Esophagus squamous epithelium (tissue), 4 donors: ENCODE measurements at regions not wholly inside any gene's neighbourhood (a gene's known extent, or its start where the extent isn't known, plus 50 kb on each side); places are given as distances from the start of the nearest gene placed in this dataset.

ENCODE experiments used
- POLR2A ChIP-seq, 4 donors: fragments of 450-650 bp; IDR thresholded peaks; one replicate each; pipeline ENCODE4 v1.6.1; 2017; ENCODE audit warnings: antibody characterized with exemption in 4 of 4, mild to moderate bottlenecking in 4 of 4, moderate library complexity in 3 of 4
- TF ChIP-seq, protein P1 (sequence below), 6 experiments: fragments of 450-650 bp in 4 of 6; fragments of 200-600 bp in 2 of 6; sonication (generic) in 2 of 6; IDR thresholded peaks; one replicate each; pipeline ENCODE4 v1.5.1; 2016 to 2019; ENCODE audit warnings: antibody characterized with exemption in 6 of 6, mild to moderate bottlenecking in 4 of 6, moderate library complexity in 4 of 6

DNA sequence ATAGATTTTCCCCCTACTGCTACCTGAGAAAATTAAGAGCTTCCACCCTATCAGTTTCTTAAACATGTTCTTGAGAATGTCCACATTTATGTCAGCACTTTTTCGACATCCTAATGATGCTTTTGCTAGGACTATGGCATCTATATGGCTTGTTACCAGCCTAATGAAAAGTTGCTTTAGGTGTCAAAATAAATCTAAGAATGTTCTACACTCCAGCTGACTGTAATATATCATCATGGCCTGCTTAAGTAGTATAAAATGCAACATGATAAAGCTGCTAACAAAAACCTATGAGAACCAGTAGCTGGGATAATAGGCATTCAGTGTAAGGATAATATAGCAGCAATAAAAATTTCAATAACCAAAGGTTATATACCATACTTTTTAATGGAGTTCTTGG lies 1983.5 kb upstream of the CELF4 start:
- TF ChIP-seq, protein P1, sequence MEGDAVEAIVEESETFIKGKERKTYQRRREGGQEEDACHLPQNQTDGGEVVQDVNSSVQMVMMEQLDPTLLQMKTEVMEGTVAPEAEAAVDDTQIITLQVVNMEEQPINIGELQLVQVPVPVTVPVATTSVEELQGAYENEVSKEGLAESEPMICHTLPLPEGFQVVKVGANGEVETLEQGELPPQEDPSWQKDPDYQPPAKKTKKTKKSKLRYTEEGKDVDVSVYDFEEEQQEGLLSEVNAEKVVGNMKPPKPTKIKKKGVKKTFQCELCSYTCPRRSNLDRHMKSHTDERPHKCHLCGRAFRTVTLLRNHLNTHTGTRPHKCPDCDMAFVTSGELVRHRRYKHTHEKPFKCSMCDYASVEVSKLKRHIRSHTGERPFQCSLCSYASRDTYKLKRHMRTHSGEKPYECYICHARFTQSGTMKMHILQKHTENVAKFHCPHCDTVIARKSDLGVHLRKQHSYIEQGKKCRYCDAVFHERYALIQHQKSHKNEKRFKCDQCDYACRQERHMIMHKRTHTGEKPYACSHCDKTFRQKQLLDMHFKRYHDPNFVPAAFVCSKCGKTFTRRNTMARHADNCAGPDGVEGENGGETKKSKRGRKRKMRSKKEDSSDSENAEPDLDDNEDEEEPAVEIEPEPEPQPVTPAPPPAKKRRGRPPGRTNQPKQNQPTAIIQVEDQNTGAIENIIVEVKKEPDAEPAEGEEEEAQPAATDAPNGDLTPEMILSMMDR (IDR thresholded peaks at IDR 0.05), result no peak
- no peak for TF ChIP-seq POLR2A (IDR thresholded peaks at IDR 0.05)
